ENCODE measurements at regions not wholly inside any gene's neighbourhood (a gene's known extent, or its start where the extent isn't known, plus 50 kb on each side); places are given as distances from the start of the nearest gene placed in this dataset.

DNA sequence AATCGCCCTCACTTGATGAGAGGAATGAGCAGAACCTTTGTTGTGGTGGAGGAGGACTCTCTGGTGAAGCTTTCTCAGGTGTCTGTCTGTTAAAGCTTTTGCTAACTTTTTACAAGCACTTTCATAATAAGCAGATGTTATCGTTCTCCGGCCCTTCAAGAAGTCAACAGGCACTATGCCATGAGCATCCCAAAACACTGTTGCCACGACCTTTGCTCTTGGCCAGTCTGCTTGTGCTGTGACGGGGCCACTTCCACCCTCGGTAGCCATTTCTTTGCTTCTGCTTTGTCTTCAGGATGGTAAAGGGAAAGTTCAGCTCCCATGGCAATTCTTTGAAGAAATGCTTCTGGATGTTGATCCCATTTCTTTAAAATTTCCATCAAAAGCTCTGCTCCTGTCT lies 93.5 kb upstream of the ANKRD10 start:
- H3K4me1 ChIP-seq (replicated peaks in 1 of 2), result peaks cover 0 to 5% of the 10 kb centered on the region in 2 donors
- H3K27me3 ChIP-seq, result no peaks in the 10 kb centered on the region
- intact Hi-C loops (cut with DNase I), result no loop called here
- no peak for TF ChIP-seq CTCF (IDR thresholded peaks at IDR 0.05)
- TF ChIP-seq POLR2A (IDR thresholded peaks at IDR 0.05), result no peak
- H3K36me3 ChIP-seq (replicated peaks in 1 of 2), result no peaks in the 10 kb centered on the region
- no peak overlapping the region for H3K27ac ChIP-seq
- WGBS, 4 donors, result 69 to 86% (median 81%) methylated on average over 6 of the region's 6 CpGs
- no peak overlapping the region for H3K4me3 ChIP-seq
- DNase-seq, result no peak
- H3K9me3 ChIP-seq (replicated peaks in 1 of 3), result no peaks in the 10 kb centered on the region

DNA sequence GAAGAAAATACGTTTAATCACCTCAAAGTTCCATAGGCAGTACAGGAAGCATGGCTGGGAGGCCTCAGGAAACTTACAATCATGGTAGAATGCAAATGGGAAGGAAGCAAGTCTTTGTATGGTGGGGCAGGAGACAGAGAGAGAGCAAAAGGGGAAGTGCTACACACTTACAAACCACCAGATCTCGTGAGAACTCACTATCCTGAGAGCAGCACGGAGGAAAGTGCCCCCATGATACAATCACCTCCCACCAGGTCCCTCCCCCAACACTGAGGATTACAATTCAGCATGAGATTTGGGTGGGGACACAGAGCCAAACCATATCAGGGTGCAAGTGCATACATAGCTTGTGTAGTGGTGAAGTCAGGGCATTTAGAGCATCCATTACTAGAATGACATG lies 92.3 kb upstream of the ANKRD10 start:
- TF ChIP-seq CTCF (IDR thresholded peaks at IDR 0.05), result no peak
- no peak for TF ChIP-seq POLR2A (IDR thresholded peaks at IDR 0.05)

DNA sequence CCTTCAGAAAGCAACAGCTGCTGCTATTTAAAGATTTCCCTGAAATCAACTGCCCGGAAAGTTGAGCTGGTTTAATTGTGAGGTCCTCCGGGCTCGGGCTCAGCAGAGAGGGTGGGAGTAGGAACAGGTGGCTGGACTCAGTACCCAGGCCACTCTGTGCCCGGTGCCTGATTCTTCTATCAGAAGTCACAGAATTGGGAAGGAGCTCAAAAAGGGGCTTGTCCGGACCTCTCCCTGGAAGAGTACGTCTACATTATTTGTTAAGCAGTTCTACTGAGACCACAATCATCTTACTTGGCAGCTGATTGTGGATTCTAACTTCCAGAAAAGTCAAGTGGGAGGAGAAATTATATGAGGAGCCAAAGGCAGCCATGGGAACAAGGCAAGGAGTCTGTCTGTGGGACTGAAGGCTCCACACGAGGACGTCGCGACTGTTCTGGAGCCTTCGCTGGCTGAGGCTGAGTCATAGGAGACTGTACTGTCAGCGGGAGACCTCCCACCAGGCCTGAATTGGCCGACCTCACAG lies 91.7 kb upstream of the ANKRD10 start:
- H3K4me1 ChIP-seq (replicated peaks in 1 of 2), result peaks cover 0 to 5% of the 10 kb centered on the region in 2 donors
- peak in 6 of 7 donors; percentile 35 to 76 (median 59) for DNase-seq
- H3K9me3 ChIP-seq (replicated peaks in 1 of 3), result no peaks in the 10 kb centered on the region
- 43 to 65% (median 50%) methylated on average over 13 of the region's 13 CpGs for WGBS, 4 donors
- peak overlapping the region in 2 of 5 donors; percentile 74 to 87 for H3K27ac ChIP-seq
- H3K36me3 ChIP-seq (replicated peaks in 1 of 2), result no peaks in the 10 kb centered on the region
- H3K27me3 ChIP-seq, result no peaks in the 10 kb centered on the region
- no peak overlapping the region for H3K4me3 ChIP-seq
- intact Hi-C loops (cut with DNase I), result no loop called here
- TF ChIP-seq CTCF (IDR thresholded peaks at IDR 0.05), result no peak

More for the DNA sequence above, 92.3 kb upstream of the ANKRD10 start:
- WGBS, 4 donors, result 56 to 62% (median 59%) methylated on average over 3 of the region's 3 CpGs
- Histone ChIP-seq H3K36me3 (replicated peaks in 1 of 2) (no peaks in the 10 kb centered on the region), H3K27ac (peak overlapping the region in 2 of 5 donors; percentile 74 to 87), H3K4me1 (replicated peaks in 1 of 2) (peaks cover 0 to 5% of the 10 kb centered on the region in 2 donors), H3K27me3 (no peaks in the 10 kb centered on the region), H3K9me3 (replicated peaks in 1 of 3) (no peaks in the 10 kb centered on the region), H3K4me3 (no peak overlapping the region)
- intact Hi-C loops (cut with DNase I), result no loop called here
- no peak for DNase-seq

DNA sequence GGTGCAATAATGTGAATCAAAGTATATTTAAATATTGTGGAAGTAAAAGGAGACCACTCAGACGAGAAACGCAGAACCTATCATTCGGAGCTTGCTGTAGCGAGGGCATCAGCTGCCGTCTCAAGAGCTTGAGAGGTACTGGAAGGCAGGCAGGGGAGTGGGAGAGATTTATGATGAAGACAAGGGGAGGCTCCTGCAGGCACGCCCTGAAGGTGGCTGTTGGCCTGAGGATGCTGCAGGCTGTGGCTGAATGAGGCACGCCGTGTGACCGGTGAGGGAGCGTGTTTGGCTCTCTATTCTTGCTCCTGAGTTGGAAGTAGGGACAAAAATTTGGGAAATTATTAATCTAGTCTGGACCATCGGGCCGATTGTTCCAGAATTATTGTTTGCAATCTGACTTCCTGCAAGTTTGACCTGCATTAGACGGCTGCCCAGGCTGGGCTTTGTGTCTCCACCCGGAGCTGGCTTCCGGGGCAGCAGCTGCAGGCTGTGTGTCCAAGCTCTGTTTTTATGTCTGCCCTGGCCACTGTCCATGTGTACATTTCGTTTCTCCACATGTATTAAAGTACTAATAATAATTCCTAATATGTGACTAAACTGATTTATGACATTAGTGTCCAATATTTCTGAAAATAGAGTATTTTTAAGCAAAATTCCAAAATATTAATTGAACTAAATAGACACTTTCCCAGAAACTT lies 91.1 kb upstream of the ANKRD10 start:
- TF ChIP-seq POLR2A (IDR thresholded peaks at IDR 0.05) (no peak), CTCF (IDR thresholded peaks at IDR 0.05) (no peak)
- H3K27ac ChIP-seq, result peak overlapping the region in 2 of 5 donors; percentile 74 to 87
- peak in 6 of 7 donors; percentile 25 to 65 (median 38) for DNase-seq
- no peak overlapping the region for H3K4me3 ChIP-seq
- intact Hi-C loops (cut with DNase I), result no loop called here
- no peaks in the 10 kb centered on the region for H3K36me3 ChIP-seq (replicated peaks in 1 of 2)
- H3K9me3 ChIP-seq (replicated peaks in 1 of 3), result no peaks in the 10 kb centered on the region
- 55 to 68% (median 61%) methylated on average over 16 of the region's 16 CpGs for WGBS, 4 donors
- peaks cover 0 to 5% of the 10 kb centered on the region in 2 donors for H3K4me1 ChIP-seq (replicated peaks in 1 of 2)
- no peaks in the 10 kb centered on the region for H3K27me3 ChIP-seq
